GM21825 (cell line): ENCODE measurements at regions not wholly inside any gene's neighbourhood (a gene's known extent, or its start where the extent isn't known, plus 50 kb on each side); places are given as distances from the start of the nearest gene placed in this dataset.

ENCODE experiments used
- ATAC-seq: cut with Tn5 transposase; IDR thresholded peaks from one replicate; pipeline ENCODE4 v1.9.1; 2021; ENCODE audit warnings: mild to moderate bottlenecking, moderate library complexity; ENCODE audit not compliant: unreplicated experiment

DNA sequence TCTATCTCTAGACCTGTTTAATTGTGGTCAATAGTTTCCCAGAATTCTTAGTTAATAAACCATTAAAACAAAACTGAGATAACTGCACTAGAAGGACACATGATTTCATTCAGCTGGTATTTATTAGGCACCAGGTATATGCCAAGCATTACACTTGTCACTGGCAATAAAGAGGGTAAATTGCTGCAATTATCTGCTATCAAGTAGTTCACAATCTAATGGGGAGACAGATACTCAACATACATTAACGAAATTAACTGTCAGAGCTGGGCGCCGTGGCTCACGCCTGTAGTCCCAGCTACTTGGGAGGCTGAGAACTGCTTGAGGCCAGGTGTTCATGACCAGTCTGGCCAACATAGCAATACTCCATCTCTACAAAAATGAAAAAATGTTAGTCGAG lies 71.7 kb upstream of the WIPF1 start:
- no peak for ATAC-seq

DNA sequence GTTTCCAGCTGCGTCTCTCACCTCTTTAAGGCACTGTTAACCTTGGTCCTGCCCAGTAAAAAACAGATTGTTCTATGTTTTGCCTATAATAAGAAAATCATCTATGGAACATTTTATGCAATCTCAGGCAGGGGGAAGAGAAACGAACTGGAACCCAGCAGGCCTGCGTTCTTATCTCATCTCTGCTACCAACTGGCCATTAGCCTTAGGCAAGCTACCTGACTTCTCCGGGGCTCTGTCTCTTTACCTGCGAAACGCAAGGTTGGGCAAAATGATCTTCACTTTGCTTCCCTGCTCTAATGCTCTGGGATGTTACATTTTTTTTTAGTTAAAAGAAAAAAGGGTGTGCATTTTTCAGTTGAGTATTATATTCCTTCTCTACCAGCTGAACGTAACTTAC lies 70.5 kb upstream of the WIPF1 start:
- no peak for ATAC-seq

DNA sequence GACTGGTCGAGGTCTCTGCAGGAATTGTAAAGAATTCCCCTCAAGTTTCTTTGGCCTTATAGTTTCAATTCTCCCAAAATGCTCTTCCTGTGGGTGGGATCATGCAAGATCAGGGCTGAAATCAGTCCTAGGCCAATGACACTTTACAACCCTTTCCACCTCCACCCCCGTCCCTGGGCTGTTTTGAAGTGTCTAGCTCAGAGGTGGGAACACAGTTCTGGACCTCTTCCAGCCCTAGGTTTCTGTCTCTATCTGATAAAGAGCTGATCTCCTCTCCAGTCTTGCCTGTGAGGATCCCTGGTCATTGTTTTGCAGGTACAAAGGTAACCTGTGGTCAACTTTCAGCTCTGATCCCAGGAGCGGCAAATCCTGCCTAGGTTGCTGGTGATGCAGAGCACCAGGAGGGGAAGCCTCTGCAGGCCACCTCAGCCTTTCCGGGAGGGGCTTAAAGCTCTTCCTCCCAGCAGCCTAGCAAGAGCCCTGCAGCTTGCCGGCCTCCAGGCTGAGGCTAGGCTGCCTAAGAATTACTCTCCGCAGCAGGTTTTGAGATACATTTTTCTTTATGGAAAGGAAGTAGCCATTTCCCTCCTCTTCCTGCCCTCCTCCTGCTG lies 69.8 kb upstream of the WIPF1 start:
- no peak for ATAC-seq

DNA sequence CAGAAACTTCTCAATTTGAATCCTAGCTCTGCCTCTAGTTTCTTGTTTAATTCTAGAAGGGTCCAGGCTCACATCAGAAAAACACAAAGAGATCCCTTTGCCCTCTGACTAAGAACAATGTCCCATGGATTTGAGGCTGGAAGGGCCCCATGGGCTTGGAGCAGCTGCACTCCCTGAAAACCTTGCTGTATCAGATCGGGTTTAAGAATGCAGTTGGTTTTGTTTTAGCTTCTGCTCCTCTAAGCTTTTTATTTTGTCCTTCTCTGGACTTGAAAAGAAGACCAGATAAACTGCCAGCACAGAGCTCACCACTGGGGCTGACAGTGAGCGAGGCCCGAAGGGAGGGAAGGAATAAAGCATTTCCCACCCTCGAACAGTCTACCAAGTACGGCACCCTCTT lies 69.2 kb upstream of the WIPF1 start:
- no peak for ATAC-seq

DNA sequence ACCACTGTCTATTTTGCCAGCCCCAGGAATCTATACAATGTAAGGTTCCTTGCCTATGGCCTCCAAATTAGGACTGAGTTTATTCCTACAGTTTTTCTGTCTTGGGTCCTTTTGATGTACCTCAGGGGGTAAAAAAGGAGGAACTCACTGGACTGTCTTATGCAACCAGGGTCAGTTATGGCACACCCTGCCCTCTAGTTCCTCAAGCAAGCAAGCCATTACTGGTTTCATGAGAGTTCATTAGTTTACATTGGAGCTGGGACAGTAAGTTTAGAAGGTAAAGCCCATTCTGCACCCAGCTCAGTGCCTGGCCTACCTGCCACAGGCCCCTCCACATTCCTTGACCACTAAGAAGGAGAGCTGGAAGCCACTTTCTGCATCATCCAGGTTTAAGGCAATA lies 68.7 kb upstream of the WIPF1 start:
- no peak for ATAC-seq

DNA sequence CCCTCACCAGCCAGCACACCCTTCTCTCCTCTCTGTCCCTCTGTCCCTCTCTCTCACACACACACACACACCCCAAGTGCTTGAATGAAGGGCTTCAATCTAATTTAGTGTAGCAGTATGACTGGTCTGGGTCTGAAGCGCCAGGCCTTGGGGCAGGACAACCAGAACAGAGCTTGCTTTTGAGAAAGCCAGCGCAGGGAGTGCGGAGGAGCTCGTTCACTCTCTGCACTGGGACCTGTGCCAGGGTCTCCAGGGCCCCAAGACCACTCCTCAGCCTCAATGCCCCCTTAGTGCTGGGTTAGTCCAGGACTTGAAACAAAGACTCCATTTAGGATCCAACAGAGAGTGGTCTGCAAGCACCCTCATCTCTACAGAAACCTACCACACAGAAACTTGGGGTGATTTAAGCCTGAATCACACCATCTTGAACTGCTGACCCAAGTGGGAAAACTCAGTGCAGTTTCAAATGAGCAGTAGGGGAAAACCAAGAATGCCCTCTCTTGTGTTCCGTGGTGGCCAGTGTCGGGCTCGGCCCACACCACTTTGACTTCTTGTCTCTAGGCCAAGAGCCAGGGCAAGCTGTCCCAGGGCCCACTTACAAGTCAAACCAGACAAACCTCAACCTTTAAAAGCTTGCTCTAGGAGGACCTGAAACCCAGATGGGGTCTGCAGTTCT lies 66.6 kb upstream of the WIPF1 start:
- no peak for ATAC-seq

DNA sequence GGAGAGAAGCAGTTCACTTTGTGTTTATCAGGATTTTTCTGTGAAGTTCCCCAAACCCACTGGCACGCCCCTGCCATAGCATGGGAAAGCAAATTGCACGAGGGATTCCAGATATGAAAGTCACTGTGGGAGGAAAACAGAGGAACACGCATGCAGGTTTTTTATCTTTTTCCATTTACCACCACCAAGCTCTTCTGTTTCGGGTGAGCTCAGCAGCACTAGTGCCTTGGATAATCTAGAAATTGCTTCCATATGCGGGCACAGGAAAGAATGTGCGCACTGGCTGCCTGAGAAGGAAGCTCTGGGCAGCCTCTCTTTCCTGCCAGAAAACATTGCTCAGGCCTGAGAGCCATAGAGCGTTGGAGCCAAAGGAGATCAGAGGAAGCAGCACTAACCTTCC lies 65.9 kb upstream of the WIPF1 start:
- ATAC-seq: no peak

DNA sequence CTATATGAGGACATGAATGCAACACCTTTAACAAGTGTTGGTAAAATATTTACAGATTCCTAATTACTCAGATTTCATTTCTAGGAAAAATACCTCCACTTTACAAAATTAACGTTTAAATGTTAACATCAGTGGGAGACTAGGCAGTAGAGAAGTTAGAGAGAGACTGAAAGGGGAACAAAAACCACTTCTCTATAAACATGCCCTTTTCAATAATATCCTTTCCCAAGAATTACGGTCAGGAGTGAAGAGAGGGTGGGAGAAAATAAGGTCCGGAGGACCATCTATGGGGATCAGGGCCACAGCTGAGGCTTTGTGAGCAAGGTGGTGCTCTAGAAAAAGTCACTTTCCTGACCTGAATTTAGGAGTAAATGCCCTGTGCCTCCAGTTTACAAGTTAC lies 65.3 kb upstream of the WIPF1 start:
- no peak for ATAC-seq

DNA sequence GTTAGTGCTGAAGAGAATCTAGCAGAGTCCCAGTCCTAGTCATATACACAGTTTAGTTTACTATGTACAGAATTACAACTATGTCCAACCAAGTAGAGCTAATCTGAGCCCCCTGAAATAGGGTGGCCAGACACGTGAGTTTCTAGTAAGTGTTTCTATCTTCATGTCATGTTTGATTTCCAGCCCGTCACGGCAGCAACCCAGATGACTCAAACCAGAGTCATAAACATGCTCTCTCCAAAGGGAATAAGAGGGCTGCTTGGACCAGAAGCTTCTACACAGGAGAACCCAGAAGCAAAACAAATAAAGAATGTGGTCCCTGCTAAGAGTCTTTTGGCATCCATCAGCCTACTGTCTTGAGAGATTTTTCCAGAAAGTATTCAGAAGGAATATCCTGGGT lies 64.9 kb upstream of the WIPF1 start:
- ATAC-seq: no peak

DNA sequence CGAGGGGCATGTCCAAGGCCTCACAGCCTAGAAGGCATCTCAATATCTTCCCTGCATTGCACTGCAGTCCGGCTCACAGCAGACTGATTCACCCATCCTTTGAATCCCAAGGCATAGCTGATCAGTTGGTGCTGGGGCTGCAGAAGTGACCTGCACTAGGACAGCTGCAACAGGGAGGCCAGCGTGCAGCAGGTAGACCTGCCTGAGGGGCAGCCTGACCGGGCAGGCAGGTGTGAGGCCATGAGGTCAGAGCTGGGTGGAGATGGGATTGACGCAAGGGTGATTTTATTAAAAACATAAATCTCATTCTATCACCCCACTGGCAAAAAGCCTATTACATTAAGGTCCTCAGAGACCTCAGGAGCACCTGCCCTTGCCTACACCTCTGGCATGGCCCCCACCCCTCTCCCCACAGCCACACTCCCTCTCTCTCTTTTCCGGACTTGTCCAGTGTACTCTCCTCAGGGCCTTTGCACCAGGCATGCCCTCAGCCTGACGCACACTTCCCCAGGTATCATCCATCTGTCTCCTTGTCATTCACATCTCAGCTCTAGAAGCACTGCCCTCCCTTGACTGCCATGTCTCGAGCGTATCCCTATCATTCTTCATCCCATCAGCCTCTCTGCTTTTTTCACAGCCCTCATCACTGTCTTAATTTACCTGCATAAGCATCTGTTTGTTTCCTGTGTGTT lies 63.5 kb upstream of the WIPF1 start:
- no peak for ATAC-seq

DNA sequence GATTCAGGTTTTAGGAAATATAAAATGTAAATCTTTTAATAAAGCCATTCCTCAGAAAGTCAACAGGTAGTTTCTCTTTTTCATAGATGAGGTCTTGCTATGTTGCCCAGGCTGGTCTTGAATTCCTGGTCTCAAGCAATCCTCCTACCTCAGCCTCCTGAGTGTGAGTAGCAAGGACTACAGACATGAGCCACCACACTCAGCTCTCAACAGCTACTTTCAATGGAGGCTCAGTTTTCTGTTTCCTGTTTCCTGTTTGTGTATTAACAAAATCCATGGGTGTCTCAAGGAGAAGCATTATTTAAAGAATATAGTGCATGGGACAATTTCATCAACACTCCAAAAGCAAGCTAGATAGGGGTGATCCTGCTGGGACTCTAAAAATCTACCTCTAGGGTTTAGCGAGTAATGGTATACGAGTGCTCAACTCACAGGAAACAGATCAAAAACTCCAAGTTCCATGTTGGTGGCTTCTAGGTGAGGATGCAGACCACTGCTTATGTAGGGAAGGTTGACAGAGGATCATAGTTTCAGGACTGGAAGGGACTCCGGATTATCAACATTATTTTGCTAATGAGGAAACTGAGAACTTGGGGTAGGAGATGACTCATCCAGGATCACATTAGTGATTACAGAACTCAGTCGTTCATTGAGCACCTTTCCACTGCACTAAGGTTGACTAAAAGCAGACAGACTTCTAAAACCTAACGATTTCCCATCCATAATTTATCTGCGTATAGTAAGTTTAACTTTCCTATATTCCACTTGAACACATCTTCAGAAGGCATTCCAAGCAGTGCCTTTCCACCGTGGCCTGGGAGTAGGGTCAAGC lies 61.7 kb upstream of the WIPF1 start:
- ATAC-seq: no peak

DNA sequence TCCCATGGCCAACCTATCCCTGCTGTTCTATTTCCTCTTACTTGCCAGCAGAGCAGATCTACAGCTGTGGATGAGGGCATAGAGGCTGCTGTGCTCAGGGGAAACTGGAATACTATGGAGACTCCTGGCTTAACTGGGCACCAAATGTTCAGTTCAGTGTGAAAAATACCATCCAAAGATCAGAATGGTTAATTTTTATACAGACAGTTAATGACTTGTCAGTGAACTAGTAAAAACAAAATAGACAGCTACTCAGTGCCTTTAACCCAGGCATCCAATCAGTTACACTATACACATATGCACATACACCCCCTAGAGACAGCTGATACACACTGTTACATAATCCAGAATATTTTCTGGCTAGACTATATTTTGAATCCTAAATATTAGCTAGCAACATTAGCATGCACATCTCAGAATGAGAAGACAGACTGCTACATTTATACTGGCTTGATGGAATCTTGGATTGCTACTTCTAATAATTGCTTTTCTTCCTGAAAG lies 59.1 kb upstream of the WIPF1 start:
- no peak for ATAC-seq

DNA sequence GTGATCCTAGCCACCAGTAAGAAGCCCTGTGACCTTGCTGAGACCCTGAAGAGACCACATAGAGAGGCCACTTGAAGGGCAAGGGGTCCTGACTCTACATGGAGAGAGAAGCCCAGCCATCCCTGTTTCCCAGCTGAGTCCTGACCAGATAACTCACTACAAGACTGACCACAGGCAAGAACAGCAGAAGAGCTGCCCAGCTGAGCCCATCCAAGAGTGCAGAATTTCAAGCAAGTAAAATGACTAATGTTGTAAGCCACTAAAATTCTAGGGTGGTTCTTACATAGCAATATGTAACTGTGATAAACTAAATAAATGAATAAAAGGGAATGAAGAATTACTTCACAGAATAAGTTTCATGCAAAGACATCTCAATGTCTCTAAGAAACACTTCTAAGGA lies 58.4 kb upstream of the WIPF1 start:
- ATAC-seq: no peak

DNA sequence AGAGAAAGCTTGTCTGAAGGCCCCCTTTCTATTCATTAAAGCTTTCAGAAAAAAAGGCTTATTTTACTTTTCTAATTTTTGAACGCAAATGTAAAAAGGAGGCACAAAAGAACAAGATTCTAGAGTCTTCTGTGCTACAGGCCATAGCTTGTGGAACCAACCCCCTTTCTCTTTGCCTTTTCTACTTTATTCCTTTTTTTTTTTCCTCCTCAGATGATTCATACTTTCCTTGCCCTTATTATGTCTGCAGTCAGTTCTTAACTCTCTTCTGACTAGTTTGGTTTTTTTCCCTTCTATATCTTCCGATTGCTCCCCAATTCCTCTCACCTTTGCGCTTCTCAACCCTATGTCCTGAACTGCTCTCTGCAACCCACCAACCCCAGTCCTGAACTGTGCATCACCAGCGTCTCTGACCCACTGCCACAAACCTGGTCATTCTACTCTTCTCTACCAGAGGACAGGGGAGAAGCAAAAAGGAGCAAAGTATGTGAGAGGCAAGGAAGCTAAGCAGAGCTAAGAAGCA lies 56.9 kb upstream of the WIPF1 start:
- no peak for ATAC-seq

DNA sequence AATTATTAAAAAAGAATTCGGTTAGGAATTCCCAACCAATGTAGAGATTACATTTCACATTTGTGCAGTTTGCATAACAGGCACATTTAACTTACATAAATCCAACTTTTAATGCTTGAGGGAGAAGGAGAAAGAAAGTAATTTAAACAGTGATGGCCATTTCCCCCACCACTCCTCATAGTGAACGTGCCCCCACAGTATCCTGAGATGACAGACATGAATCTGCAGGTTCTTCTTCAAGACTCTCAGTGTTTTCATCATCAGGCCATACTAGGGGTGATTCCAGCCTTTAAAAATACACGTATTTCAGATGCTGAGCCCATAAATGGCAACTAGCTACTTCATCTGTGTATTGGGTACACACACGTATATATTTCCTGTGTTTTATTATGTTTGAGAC lies 51.3 kb upstream of the WIPF1 start:
- ATAC-seq: no peak
